ACC112 (cell line): ENCODE measurements at regions not wholly inside any gene's neighbourhood (a gene's known extent, or its start where the extent isn't known, plus 50 kb on each side); places are given as distances from the start of the nearest gene placed in this dataset.
"Not testable (repeated sequence)": the region's sequence is repeated elsewhere in the genome, so short reads cannot be mapped to it uniquely, and the experiment has no call there.

ENCODE experiments used
- H2AFZ ChIP-seq: fragments of 200-600 bp; sonication (generic); one replicate; pipeline ENCODE4 v1.6.0; 2017; ENCODE audit warnings: antibody characterized with exemption, low read length; ENCODE audit not compliant: unreplicated experiment
- H3K27ac ChIP-seq: fragments of 200-600 bp; sonication (generic); 2 replicates; pipeline ENCODE4 v1.5.1; 2014; ENCODE audit warnings: low read depth, mild to moderate bottlenecking, antibody characterized with exemption, low read length, moderate library complexity
- H3K27me3 ChIP-seq: fragments of 200-600 bp; sonication (generic); 2 replicates; pipeline ENCODE4 v1.6.1; 2014; ENCODE audit warnings: mild to moderate bottlenecking, antibody characterized with exemption, low read length, moderate library complexity, mixed read lengths; ENCODE audit not compliant: insufficient read depth
- H3K36me3 ChIP-seq: fragments of 200-600 bp; sonication (generic); 2 replicates; pipeline ENCODE4 v1.6.1; 2016; ENCODE audit warnings: mild to moderate bottlenecking, antibody characterized with exemption, low read length, moderate library complexity, mixed read lengths; ENCODE audit not compliant: insufficient read depth
- H3K4me1 ChIP-seq: fragments of 200-600 bp; sonication (generic); one replicate; pipeline ENCODE4 v1.6.1; 2016; ENCODE audit warnings: low read length, mixed read lengths; ENCODE audit not compliant: insufficient read depth, unreplicated experiment, control insufficient read depth
- H3K4me3 ChIP-seq: fragments of 200-600 bp; sonication (generic); 2 replicates; pipeline ENCODE4 v1.5.1; 2014; ENCODE audit warnings: mild to moderate bottlenecking, low read depth, low read length
- H3K79me2 ChIP-seq: fragments of 200-600 bp; sonication (generic); one replicate; pipeline ENCODE4 v1.6.0; 2016; ENCODE audit warnings: low read length; ENCODE audit not compliant: control insufficient read depth, unreplicated experiment, insufficient read depth

- H3K36me3 ChIP-seq = no peaks in the 10 kb centered on the region
- no peak overlapping the region for H2AFZ ChIP-seq
- no peaks in the 10 kb centered on the region for H3K27me3 ChIP-seq
- H3K79me2 ChIP-seq = no peaks in the 10 kb centered on the region
- no peaks in the 10 kb centered on the region for H3K4me1 ChIP-seq
- H3K27ac ChIP-seq = no peak overlapping the region
- H3K4me3 ChIP-seq = no peak overlapping the region
Observed at GRCh38 chr2:41026613-41027012, 574.7 kb upstream of the SLC8A1 start.

DNA sequence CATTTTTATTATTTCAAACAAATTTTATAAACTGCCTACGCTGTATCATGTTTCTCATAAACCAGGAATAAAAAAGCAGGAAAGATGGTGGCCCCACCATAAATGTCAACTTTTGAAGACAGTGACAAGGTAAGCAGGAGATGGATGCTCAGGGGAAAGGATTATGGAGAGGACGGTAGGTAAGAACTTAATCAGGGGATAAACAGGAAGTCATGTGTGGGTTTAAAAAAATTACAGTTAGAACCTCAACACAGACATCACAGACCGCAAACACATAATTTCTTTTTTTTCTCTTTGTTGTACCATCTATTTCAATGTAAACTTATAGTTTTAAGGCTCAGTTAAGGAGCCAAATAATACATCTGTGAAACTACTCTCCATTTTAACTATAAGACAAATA is 575.2 kb upstream of the SLC8A1 start:
- no peak overlapping the region for H3K4me3 ChIP-seq
- no peak overlapping the region for H2AFZ ChIP-seq
- H3K36me3 ChIP-seq = no peaks in the 10 kb centered on the region
- H3K27me3 ChIP-seq = no peaks in the 10 kb centered on the region
- no peaks in the 10 kb centered on the region for H3K79me2 ChIP-seq
- H3K4me1 ChIP-seq = no peaks in the 10 kb centered on the region
- H3K27ac ChIP-seq = no peak overlapping the region

GRCh38 chr2:41031282-41031681 is 579.4 kb upstream of the SLC8A1 start:
- H2AFZ ChIP-seq = no peak overlapping the region
- H3K4me3 ChIP-seq = no peak overlapping the region
- H3K4me1 ChIP-seq = no peaks in the 10 kb centered on the region
- no peaks in the 10 kb centered on the region for H3K79me2 ChIP-seq
- no peaks in the 10 kb centered on the region for H3K36me3 ChIP-seq
- no peak overlapping the region for H3K27ac ChIP-seq
- no peaks in the 10 kb centered on the region for H3K27me3 ChIP-seq

DNA sequence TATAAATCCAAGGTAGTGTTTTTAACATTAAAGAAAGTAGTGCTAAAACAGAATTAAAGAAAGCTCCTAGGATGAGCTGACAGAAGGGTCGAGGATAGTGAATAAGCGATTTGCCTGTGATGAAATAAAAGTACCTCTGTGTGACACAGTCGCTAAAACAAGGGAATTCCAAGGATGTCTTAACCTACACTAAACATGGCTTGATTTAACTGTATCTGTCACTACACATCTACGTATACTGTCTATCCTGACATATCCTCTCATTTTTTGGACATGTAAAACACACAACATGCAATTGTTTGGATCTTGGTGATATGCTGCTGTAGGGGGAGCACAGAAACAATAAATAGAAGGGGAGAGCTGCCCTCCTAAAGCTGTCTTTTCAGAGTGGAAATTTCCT is 580.8 kb upstream of the SLC8A1 start:
- Histone ChIP-seq H2AFZ (no peak overlapping the region), H3K27ac (no peak overlapping the region), H3K27me3 (no peaks in the 10 kb centered on the region), H3K4me1 (no peaks in the 10 kb centered on the region), H3K36me3 (no peaks in the 10 kb centered on the region), H3K79me2 (no peaks in the 10 kb centered on the region), H3K4me3 (no peak overlapping the region)

DNA sequence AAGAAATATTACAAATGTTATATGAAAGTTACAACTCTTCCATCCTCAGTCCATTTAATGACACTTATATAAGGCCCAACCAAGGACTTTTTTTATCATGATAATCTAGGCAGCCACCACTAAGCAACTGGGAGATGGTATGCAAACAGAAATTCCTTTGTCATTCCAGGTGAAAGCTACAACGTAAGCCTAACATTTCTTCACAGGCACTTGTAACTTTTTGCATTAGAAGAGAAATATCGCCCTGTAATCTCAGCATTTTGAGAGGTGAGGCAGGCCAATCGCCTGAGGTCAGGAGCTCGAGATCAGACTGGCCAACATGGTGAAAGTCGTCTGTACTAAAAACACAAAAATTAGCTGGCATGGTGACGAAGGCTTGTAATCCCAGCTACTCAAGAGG is 581.2 kb upstream of the SLC8A1 start:
- no peaks in the 10 kb centered on the region for H3K27me3 ChIP-seq
- no peak overlapping the region for H3K27ac ChIP-seq
- H2AFZ ChIP-seq = no peak overlapping the region
- no peak overlapping the region for H3K4me3 ChIP-seq
- H3K79me2 ChIP-seq = no peaks in the 10 kb centered on the region
- H3K4me1 ChIP-seq = no peaks in the 10 kb centered on the region
- no peaks in the 10 kb centered on the region for H3K36me3 ChIP-seq

DNA sequence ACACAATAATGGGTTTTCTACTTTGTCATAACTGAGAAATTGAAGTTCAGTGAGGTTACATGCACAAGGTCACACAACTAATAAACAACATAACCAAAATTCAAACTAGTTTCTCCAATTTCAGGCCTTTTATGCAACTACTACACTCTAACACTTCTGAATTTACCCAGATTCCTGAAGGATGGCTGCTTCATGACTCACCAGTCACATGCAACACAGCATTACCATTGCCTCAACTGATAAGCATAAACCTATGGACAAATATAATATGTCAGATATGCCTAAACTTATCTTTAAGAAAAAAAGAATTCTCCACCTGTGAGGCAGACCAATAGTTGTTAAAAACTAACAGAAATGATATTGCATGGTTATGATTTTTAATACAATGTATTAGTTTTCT is 586.5 kb upstream of the SLC8A1 start:
- Histone ChIP-seq H2AFZ (no peak overlapping the region), H3K36me3 (no peaks in the 10 kb centered on the region), H3K27me3 (no peaks in the 10 kb centered on the region), H3K4me3 (no peak overlapping the region), H3K27ac (no peak overlapping the region), H3K79me2 (no peaks in the 10 kb centered on the region), H3K4me1 (no peaks in the 10 kb centered on the region)

DNA sequence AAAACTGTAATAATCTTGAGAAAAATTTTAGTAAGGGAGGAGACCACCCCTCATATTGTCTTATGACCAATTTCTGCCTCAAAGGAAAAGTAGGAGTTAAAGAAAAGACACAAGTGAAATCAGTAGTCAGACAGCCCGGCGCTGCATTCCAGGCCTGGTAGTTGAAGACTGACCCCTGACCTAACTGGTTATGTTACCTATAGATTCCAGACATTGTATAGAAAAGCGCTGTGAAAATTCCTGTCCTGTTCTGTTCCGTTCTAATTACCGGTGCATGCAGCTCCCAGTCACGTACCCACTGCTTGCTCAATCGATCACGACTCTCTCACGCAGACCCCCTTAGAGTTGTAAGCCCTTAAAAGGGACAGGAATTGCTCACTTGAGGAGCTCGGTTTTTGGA is 587.9 kb upstream of the SLC8A1 start:
- not testable (repeated sequence) for H3K4me1 ChIP-seq, H3K36me3 ChIP-seq, H3K27ac ChIP-seq, H3K27me3 ChIP-seq, H3K79me2 ChIP-seq, H2AFZ ChIP-seq, H3K4me3 ChIP-seq

GRCh38 chr2:41040782-41041520 is 589.1 kb upstream of the SLC8A1 start:
- H3K4me1 ChIP-seq = no peaks in the 10 kb centered on the region
- no peaks in the 10 kb centered on the region for H3K36me3 ChIP-seq
- H3K79me2 ChIP-seq = no peaks in the 10 kb centered on the region
- no peak overlapping the region for H3K27ac ChIP-seq
- no peaks in the 10 kb centered on the region for H3K27me3 ChIP-seq
- H2AFZ ChIP-seq = no peak overlapping the region
- no peak overlapping the region for H3K4me3 ChIP-seq

GRCh38 chr2:41042343-41042742 is 590.5 kb upstream of the SLC8A1 start:
- H3K36me3 ChIP-seq = no peaks in the 10 kb centered on the region

DNA sequence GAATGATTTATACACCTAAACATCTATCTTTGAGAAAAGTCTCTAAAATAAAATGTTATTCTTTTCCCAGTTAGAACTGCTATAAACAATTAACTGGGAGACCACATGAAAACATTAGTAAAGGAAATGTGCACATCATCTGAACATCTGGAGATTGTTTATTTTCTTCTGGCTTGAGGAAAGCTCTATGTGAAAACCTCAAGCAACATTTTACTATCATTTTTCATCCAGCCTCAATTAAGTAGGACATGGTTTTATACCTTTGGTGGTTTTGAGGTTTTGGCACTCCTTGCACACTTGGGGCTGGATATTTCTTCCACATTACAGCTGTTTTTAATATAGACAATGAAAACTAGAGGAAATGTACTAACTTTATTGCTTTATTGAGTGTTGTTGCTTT is 609.5 kb upstream of the SLC8A1 start:
- H3K36me3 ChIP-seq = no peaks in the 10 kb centered on the region
- H2AFZ ChIP-seq = no peak overlapping the region
- H3K79me2 ChIP-seq = no peaks in the 10 kb centered on the region
- H3K27ac ChIP-seq = no peak overlapping the region
- H3K4me1 ChIP-seq = no peaks in the 10 kb centered on the region
- H3K4me3 ChIP-seq = no peak overlapping the region
- no peaks in the 10 kb centered on the region for H3K27me3 ChIP-seq

More at GRCh38 chr2:41042343-41042742, 590.5 kb upstream of the SLC8A1 start:
- Histone ChIP-seq H3K79me2 (no peaks in the 10 kb centered on the region), H3K4me1 (no peaks in the 10 kb centered on the region), H2AFZ (no peak overlapping the region), H3K4me3 (no peak overlapping the region), H3K27me3 (no peaks in the 10 kb centered on the region), H3K27ac (no peak overlapping the region)

DNA sequence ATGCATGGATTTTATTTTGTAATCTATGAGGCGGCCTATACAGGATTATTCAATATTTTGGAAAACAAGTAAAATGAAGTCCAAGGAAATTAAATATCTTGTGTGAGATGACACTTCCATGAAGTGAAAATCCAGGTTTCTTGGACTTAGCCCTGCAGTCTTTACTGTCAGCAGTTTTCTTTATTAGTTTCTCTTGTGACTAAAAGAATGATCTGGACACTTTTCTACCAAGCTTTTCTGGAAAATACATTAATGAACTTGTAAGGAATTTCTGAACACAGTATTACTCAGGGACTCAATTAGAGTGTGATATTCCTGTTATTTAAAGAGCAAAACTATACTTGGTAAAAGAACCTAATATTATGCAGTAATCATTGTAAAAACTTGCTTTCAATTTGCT is 610.4 kb upstream of the SLC8A1 start:
- H3K36me3 ChIP-seq = no peaks in the 10 kb centered on the region

More for the DNA sequence above, 610.4 kb upstream of the SLC8A1 start:
- Histone ChIP-seq H3K79me2 (no peaks in the 10 kb centered on the region), H3K4me3 (no peak overlapping the region), H3K4me1 (no peaks in the 10 kb centered on the region), H2AFZ (no peak overlapping the region), H3K27ac (no peak overlapping the region), H3K27me3 (no peaks in the 10 kb centered on the region)
